ENCODE measurements at regions not wholly inside any gene's neighbourhood (a gene's known extent, or its start where the extent isn't known, plus 50 kb on each side); places are given as distances from the start of the nearest gene placed in this dataset.
"Not testable (repeated sequence)": the region's sequence is repeated elsewhere in the genome, so short reads cannot be mapped to it uniquely, and the experiment has no call there.

DNA sequence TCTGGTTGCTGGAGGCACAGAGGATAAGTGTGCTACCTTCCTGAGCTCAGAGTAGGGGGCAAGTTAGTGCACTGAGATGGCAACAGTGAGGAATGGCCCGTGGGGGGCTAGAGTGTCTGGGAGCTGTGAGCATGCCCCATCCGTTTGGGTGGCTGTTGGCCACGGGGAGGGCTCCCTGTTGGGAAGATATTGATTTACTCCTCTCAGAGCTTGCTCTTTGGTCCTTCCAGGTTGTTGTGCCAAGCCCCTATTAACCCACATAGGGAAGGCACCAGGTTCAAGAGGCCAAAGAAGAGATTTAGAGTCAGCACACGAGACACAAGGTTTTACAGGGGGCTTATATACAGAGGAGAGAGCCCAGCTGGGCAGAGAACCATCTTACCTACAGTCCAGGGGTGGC, 318.8 kb downstream of the TSN start:
- DNase-seq, result no peak

DNA sequence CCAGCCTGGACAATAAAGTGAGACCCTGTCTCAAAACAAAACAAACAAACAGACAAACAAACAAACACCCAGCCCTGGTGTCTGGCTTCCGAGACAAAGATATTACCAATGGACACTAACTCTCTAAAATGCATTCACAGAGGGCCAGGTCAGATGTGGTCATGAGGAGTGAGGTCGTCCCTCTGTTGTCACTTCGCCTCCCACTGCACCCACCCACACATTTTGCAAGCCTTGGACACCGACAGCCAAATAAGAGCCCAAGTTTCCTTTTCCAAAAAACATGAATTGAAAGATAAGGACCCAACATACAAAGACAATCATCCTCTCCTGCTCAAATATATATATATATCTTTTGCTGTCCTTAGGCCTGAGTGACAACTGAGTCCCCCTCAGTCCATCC, 319.9 kb downstream of the TSN start:
- DNase-seq, result no peak

DNA sequence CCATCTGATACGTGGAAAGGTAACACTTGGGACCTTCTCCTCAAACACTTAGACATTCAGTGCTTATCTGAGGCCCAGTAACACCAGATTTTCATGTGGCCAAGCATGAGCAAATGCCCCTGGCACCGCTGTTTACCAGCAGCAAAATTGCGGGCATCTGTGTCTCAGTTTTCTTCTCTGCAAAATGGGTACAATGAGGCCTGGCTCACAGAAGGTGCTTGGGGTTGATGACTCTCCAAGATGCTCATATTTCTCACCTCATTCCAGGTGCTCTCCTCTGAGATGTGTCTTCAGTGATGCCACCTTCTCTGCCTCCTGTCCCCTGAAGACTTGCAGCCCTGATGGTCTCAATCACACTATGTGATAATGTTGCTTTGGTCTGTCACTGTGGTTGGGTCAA, 321.7 kb downstream of the TSN start:
- DNase-seq, result no peak

DNA sequence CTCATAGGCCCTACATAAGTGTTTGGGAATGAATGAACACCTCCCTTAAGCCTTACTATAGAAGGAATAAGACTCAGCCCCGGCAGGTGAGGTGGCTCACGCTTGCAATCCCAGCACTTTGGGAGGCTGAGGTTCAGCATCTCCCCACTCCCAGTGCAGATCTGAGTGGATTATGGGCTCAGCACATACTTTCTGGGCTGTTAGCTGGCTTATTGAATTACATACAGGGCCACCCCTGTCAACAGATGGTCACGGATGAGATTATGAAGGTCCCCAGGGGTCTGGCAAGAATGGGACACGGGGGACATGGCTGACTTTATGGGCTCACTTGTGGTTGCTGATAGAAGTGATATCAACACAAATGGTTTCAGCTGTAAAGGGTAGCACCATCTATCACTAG, 322.3 kb downstream of the TSN start:
- DNase-seq, result no peak

DNA sequence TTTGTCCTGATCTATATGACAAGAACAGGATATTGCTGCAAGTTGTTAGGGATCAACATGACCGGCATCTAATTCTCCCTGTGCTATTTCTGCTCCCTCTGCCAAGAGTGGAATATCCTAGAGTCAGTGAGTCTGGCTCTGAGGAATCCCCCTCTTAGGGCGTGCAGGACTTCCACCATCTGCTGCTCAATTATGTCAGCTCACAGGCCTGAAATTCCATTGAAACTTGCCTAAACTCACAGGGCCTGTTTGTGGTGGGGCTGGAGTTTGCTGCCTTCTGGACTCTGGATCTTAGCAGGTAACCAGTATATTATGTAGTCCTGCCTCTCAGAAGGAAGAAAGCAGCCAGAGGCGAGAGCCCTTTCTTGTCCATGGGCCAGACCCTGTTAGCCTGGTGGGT, 323.0 kb downstream of the TSN start:
- no peak for DNase-seq

DNA sequence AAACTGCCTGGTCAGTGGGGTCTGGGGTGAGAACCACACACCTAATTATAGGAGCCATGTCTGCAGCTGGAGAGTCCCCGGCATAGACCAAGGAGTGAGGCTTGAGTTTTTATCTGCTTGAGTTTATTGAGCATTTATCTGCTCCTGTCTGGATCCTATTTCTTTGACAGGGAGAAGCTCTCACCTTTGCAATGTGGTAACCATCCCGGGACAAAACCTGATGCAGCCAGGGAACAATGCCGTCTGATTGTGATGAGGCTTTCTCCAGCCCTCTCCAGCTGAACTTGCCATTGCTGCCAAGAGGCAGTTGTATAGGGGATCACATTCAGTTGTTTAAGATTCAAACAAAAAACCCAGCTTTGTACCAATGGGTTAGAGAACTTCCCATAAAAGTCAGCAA, 324.4 kb downstream of the TSN start:
- DNase-seq, result no peak

DNA sequence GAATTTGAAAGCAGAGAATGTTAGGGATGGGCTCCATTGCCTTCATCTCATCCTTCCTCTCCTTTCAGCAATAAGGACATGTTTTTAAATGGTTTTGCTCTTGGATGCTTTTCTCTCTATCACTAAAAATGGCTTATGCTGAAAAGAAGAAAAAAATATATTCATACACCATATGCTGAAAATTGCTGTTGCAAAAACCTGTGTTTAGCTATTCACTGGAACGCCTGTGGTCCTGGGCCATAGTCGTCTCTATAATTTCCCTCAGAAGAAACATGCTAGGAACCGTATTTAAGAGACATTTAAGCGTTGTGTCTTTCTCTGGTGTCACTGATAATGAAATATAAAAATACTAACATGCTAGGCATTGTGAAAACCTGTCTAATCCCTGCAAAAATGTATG, 324.9 kb downstream of the TSN start:
- no peak for DNase-seq

DNA sequence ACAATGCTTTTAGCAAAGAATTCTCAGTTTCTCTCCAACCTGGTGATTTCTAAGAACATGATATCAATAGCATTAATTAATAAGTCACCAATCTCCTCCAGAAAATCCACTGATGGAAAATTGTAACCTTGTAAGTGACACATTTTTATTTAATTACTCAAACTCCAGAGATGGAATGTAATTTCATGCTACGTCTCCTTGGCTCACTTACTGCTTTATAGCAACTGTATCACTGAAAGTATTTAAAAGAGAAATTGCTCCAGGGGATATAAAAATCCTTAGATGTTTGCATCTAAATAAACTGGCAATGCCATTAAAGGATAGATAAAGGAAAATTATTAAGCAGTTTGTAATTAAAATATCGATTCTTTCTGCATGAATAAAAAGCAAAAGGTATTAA, 325.4 kb downstream of the TSN start:
- no peak for DNase-seq

DNA sequence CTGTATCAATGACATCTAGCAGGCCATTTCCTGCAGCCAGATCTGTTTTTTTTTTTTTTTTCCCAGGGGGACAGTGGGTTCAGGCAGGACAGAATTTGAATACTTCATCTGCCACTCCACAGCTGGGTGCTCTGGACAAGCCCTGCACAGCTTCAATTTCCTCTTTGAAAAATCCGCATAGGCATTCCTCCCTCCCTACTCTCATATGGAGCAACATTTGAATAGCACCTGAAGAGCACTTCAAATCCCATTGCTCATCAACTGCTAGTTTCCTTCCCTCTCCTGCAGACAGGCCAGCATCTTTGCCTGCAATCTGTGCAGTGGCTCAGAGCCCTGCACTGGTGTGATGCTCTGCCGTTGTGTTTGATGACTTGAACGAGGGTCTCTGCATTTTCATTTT, 326.3 kb downstream of the TSN start:
- no peak for DNase-seq

DNA sequence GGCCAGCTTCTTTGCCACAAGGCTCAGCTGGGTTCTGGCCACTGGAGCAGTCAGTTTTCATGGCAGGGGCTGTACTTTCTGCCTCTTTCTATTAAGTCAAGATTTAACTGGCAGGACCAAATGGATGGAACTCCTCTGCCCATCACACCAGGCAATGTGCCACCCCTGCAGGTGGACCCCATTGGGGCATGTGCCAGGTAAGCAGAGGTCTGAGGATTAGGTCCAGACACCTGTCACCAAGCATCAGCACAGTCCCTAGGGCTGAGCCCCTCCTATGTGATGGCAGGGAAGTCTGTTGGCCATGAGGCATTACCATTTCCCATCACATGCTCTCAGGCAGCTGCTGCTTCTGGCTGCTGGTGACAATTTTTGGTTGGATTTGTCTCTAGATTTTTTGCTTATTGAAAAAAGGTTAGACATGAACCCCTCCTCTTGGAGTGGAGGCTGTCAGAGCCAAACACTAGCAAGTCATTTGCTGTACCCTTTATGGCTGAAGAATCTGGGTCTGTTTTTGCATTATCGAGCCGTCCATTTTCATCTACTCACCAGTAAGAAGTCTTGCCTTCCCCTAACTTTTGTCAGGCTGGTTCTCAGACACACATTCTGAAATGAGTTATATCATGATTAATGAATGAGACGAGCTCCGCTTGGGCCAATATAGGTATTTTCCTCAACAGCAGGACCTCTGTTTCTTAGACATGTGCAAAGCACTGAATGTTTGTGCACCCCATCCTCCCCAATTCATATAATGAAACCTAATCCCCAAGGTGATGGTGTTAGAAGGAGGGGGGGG, 328.0 kb downstream of the TSN start:
- no peak for DNase-seq

DNA sequence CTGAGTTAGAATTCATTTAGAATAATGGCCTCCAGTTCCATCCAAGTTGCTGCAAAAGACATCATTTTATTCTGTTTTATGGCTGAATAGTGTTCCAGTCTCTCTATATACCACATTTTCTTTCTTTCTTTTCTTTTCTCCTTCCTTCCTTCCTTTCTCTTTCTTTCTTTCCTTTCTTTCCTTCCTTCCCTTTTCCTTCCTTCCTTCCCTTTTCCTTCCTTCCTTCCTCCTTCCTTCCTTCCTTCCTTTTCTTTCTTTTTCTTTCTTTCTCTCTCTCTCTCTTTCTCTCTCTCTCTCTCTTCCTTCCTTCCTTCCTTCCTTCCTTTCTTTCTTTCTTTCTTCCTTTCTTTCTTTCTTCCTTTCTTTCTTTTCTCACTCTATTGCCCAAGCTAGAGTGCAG, 330.2 kb downstream of the TSN start:
- not testable (repeated sequence) for DNase-seq

DNA sequence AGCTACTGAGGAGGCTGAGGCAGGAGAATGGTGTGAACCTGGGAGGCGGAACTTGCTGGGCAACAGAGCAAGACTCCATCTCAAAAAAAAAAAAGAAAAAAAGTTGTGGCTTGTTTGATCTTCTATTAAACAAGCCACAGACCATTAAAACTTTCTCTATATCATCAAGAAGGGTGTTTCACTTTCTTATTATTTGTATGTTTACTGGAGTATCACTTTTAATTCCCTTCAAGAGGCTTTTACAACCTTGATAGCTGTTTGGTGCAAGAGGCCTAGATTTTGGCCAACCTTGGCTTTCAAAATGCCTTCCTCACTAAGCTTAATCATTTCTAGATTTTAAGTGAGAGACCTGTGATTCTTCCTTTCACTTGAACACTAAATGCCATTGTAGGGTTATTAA, 339.1 kb downstream of the TSN start:
- no peak for DNase-seq

DNA sequence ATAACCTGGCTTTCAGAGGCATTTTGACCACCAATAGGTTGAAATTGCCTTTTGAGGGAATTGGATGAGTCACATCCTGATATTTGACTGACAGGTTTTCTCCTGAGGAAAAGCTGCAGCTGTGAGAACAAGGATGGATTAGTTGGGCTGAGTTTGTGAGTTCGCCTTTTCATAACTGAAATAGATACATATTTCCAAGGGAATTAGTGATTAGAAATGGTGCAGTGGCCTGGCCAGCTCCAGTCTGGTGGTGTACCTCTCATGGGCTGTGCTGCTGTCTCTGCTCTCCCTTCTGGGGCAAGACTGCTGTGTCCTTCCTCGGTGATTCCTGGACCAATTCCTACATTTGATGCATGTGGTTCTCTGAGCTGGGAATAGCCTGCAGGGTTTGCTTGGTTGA, 341.3 kb downstream of the TSN start:
- no peak for DNase-seq

DNA sequence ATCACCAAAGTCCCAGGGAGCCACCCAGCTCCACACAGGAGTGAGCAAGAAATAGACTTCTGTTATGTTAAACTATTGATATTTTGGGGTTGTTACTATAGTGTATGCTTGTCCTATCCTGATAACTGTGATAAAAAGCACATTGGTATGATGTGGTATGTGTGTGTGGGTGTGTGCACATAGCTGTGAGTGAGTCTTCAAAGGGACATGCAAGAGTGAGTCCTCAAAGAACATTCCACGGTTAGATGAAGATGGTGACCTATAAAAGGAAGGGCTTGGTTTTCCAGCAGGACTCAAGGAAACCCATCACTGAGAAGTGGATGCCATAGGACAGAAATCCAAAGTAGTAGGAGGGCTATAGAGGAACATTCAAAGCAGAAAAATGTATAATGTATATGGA, 342.9 kb downstream of the TSN start:
- no peak for DNase-seq

DNA sequence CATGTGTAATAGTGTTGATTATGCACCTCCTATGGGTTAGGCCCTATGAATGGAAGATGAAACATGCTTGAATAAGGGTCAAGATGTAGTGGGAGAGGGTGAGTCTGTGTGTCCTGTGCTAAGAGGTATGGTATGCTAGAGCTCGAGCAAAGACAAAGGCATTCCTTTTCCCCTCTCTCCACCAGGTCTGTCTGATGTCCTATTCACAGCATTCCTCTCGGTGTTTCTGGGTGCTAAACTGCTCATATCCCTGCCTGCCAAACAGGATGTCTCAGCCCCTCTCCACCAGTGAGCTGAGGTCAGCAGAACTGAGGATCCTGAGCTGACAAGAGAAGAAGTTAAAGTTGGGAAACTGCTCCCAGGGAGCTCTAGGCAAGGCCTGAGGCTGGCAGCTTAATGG, 344.9 kb downstream of the TSN start:
- DNase-seq, result no peak

DNA sequence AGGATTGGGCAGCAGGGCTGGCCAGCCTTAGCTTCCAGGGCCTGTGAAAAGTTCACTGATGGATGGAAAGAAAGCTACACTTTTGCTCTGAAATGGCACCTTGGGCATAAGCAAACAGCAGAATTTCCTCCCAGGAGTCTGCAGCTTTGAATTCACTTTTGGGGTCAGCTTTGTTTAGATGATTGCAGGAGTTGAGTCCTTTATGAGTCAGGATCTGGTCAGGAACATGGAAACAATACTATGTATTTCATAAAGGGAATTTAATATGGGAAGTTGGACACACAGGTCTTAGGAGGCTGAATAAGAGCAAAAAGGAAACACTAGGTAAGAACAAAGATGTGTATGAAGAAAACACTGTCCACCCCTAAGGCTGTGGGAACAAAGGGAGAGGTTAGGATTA, 345.3 kb downstream of the TSN start:
- DNase-seq, result no peak

DNA sequence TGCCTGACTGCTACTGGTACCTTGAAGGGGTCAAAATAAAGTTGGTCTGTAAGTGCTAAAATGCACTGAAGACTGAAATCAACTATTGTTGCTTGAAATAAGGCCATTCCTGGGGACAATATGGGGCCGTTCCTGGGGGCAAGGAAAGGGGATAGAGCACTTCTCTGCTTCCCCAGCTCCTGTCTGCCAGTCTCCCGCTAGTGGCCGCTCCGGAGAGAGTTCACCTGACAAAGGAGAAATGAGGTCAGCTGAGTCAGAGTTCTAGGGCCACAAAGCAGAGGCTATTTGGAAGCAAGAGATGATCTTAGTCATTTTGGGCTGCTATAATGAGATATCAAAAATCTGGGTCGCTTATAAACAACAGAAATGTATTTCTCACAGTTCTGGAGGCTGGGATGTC, 345.9 kb downstream of the TSN start:
- DNase-seq, result no peak

DNA sequence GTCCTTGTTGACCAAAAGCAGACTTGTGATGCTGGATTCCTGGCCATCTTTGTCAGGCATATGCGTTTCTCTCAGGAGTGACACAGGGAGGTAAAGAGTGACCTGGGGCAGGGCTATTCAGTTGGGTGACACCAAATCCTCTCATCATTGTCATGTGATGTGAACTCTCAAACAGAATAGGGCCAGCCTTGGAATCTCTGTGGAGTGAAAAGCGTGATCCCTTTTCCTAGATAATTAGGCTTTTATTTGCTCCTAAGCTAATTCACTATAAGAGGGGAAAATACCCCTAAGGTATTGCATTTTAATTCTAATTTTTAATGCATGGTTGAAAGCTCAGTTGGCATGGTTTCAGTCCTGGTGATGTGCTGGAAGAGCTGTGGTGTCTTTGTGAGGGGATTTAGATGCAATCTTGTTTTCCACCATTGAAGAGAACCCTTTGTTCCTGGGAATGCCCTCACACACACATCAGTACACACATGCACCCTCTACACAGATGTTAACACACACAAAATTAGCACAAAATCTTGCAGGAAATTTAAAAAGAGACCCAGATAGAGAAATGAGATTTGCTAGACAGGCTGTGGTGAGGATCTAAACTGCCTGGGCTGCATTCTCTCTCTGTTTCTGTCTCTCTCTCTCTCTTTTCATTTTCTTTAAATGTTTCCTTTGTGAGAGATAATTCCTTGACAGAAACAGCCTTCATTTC, 349.9 kb downstream of the TSN start:
- no peak for DNase-seq

DNA sequence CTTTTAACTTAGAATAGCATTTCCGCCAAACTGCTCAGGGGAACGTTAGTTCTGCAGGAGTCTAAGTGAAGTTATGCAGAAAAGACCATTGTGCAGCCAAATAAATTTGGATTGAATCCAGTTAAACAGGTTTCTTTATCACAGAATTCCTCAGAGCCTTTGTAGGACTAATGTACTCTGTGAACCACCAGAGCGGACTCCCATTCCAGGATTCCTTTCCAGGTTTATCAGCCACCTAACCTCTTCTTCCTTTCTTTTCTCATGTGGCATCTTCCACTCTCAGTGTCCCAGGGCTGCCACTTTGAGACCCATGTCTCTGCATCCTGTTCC, 350.4 kb downstream of the TSN start:
- DNase-seq, result no peak

DNA sequence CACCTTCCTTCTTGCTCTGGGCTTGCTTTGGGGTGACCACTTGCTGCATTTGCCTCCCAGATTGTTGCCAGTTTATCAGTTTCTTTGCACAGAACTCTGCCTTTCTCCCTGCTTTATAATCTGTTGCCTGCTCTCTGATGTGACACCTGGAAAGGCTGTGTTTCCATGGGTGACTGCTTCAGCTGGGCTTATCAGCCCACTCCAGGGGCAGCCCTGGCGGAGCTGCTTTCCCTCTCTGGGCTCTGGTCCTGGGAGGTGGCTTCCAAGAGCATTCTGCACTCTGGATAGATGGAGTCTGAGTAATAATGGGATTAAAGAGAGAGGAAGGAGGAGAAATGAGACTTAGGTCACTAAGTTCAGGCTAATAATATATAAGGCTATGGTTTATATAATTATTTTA, 352.7 kb downstream of the TSN start:
- no peak for DNase-seq

DNA sequence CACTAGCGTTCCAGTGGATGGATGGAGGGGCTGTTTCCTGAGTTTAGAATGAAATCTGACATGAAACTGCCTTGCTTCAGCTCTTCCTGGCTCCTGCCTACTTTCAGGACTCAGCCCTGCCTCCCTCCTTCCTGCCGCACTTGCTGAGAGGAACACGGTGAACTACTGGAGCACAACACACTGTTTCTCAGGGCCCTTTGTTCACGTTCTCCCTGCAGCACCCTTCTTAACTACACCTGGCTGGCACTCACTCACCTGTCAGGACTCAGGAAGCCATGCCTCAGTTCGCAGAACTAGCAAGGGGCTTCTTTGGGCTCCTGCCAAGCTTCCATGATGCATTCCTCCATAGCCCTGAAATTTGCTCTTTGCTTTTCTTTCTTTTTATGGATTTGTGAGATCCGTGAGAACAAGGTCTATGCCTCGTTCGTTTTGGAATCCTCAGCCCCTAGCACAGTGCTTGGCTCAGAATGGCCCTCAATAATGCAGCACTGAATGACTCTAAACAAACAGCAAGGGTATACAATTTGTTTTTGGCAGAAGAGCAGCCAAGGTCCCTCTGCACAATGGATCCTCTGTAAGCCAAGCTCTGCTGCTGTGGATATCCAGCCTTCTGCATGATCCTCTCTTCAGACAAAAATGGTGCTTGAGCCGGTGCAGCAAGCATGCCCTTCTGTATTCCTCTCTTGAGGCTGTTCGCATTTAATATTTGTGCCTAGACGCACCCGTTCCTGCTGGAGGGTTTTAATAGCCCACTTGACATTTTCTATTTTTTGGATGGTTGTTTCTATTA, 357.0 kb downstream of the TSN start:
- DNase-seq, result no peak

DNA sequence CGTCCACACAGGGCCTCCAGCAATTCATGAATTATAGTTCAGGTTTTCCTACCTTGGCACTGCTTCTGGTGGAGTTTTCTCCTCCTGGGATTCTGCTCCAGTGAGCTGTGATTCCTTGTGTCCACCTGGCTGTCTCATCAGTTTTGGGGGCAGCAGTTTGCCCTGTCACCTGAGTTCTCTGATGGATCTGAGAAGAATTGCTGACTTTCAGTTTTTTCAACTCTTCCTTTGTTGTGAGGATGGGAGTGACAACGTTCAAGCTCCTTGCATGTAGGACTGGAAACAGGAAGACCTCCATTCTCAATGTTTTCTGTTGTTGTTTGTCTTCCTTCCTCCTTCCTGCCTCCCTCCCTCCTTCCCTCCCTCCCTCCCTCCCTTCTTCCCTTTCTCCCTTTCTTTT, 359.0 kb downstream of the TSN start:
- DNase-seq, result no peak

DNA sequence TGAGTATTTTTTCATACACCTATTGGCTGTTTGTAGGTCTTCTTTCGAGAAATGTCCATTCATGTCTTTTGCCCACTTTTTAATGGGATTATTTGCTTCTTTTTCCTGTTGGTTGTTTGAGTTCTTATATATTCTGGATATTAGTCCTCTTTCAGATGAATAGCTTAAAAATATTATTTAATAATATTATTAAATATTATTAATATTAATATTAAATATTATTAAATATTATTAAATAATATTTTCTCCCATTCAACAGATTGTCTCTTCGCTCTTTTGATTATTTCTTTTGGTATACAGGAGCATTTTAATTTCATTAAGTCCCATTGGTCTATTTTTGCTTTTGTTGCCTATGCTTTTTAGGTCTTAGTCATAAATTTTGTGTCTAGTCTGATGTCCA, 361.9 kb downstream of the TSN start:
- no peak for DNase-seq

DNA sequence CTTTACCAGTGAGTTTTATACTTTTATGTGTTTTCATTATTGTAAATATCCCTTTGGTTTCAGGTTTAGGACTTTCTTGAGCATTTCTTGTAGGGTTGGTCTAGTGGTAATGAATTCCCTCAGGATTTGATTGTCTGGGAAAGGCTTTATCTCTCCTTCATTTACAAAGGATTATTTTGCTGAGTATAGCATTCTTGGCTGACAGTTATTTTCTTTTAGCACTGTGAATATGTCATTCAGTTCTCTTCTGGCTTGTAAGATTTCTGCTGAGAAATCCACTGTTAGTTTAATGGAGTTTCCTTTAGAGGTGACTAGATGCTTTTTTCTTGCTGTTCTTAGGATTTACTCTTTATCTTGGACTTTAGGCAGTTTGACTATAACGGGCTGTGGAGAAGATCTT, 373.9 kb downstream of the TSN start:
- DNase-seq, result no peak

Data from T-helper 2 cell (primary cell).